Lower lobe of right lung (tissue), 2 donors: ENCODE measurements at regions not wholly inside any gene's neighbourhood (a gene's known extent, or its start where the extent isn't known, plus 50 kb on each side); places are given as distances from the start of the nearest gene placed in this dataset.

Experiments
- ATAC-seq, 2 donors: fragments of 200-7000 bp; cut with Tn5 transposase; one replicate each; pipeline ENCODE4 v1.9.1; 2020 to 2022; ENCODE audit warnings: mild to moderate bottlenecking in 2 of 2, moderate library complexity in 2 of 2
- DNase-seq: peaks from one replicate; pipeline ENCODE4 v3.0.0-alpha.2; 2020
- H3K27ac ChIP-seq: fragments of 200-600 bp; one replicate; pipeline ENCODE4 v1.8.0; 2022
- H3K27me3 ChIP-seq: fragments of 200-600 bp; one replicate; pipeline ENCODE4 v1.8.0; 2022; ENCODE audit warnings: low read depth
- H3K36me3 ChIP-seq: fragments of 200-600 bp; one replicate; pipeline ENCODE4 v1.8.0; 2022; ENCODE audit warnings: mild to moderate bottlenecking
- H3K4me1 ChIP-seq: fragments of 200-600 bp; one replicate; pipeline ENCODE4 v1.8.0; 2022
- H3K4me3 ChIP-seq: fragments of 200-600 bp; one replicate; pipeline ENCODE4 v1.8.0; 2022; ENCODE audit warnings: mild to moderate bottlenecking
- H3K9me3 ChIP-seq: fragments of 200-600 bp; one replicate; pipeline ENCODE4 v1.8.0; 2022
- CTCF ChIP-seq: fragments of 200-600 bp; IDR thresholded peaks from one replicate; pipeline ENCODE4 v1.8.0; 2022; ENCODE audit warnings: antibody characterized with exemption, mild to moderate bottlenecking
- intact Hi-C: fragments of 100-400 bp; cut with DNase I; formaldehyde crosslinking; loops from one replicate; pipeline ENCODE4 v1.11.0; 2022
- donor health status: DM: no; HTN: yes; CAD: no; lungs with severe emphysema.

GRCh38 chr20:51941503-51941902 is 139.2 kb upstream of the SALL4 start:
- TF ChIP-seq CTCF, result no peak
- intact Hi-C loops, result no loop called here
- Histone ChIP-seq H3K9me3 (no peaks in the 10 kb centered on the region), H3K4me3 (no peak overlapping the region), H3K36me3 (no peaks in the 10 kb centered on the region), H3K4me1 (no peaks in the 10 kb centered on the region), H3K27me3 (no peaks in the 10 kb centered on the region), H3K27ac (no peak overlapping the region)
- no peak for DNase-seq
- ATAC-seq, result no peak

- Histone ChIP-seq H3K27ac (no peak overlapping the region), H3K4me1 (no peaks in the 10 kb centered on the region), H3K4me3 (no peak overlapping the region), H3K27me3 (no peaks in the 10 kb centered on the region), H3K9me3 (no peaks in the 10 kb centered on the region), H3K36me3 (no peaks in the 10 kb centered on the region)
- TF ChIP-seq CTCF, result no peak
- intact Hi-C loops, result no loop called here
- DNase-seq, result no peak
- ATAC-seq, result no peak
Observed at GRCh38 chr20:51939259-51939585, 136.9 kb upstream of the SALL4 start.

- no peaks in the 10 kb centered on the region for H3K36me3 ChIP-seq
- no peak for TF ChIP-seq CTCF
- H3K27ac ChIP-seq, result no peak overlapping the region
- intact Hi-C loops, result no loop called here
- H3K4me3 ChIP-seq, result no peak overlapping the region
- no peak for ATAC-seq
- H3K4me1 ChIP-seq, result no peaks in the 10 kb centered on the region
- DNase-seq, result no peak
- H3K9me3 ChIP-seq, result no peaks in the 10 kb centered on the region
- peaks cover 4% of the 10 kb centered on the region for H3K27me3 ChIP-seq
Observed at GRCh38 chr20:51938559-51939258, 136.4 kb upstream of the SALL4 start.

- no peak overlapping the region for H3K4me3 ChIP-seq
- peaks cover 11% of the 10 kb centered on the region for H3K27me3 ChIP-seq
- DNase-seq (no peak), ATAC-seq (no peak)
- no peak for TF ChIP-seq CTCF
- no peaks in the 10 kb centered on the region for H3K9me3 ChIP-seq
- H3K36me3 ChIP-seq, result no peaks in the 10 kb centered on the region
- H3K4me1 ChIP-seq, result no peaks in the 10 kb centered on the region
- no peak overlapping the region for H3K27ac ChIP-seq
- intact Hi-C loops, result no loop called here
Observed at GRCh38 chr20:51937779-51938178, 135.5 kb upstream of the SALL4 start.

GRCh38 chr20:51936377-51936776 is 134.1 kb upstream of the SALL4 start:
- peaks cover 11% of the 10 kb centered on the region for H3K27me3 ChIP-seq
- no peaks in the 10 kb centered on the region for H3K9me3 ChIP-seq
- H3K4me1 ChIP-seq, result no peaks in the 10 kb centered on the region
- ATAC-seq, result no peak
- no peak overlapping the region for H3K27ac ChIP-seq
- no peak overlapping the region for H3K4me3 ChIP-seq
- H3K36me3 ChIP-seq, result no peaks in the 10 kb centered on the region
- no peak for DNase-seq
- intact Hi-C loops, result no loop called here
- no peak for TF ChIP-seq CTCF

GRCh38 chr20:51935003-51935358 is 132.7 kb upstream of the SALL4 start:
- Histone ChIP-seq H3K27me3 (peaks cover 11% of the 10 kb centered on the region), H3K9me3 (no peaks in the 10 kb centered on the region), H3K36me3 (no peaks in the 10 kb centered on the region), H3K27ac (no peak overlapping the region), H3K4me1 (no peaks in the 10 kb centered on the region), H3K4me3 (no peak overlapping the region)
- no peak for TF ChIP-seq CTCF
- ATAC-seq (no peak), DNase-seq (no peak)
- intact Hi-C loops, result no loop called here
